Caco-2 (cell line): ENCODE measurements at regions not wholly inside any gene's neighbourhood (a gene's known extent, or its start where the extent isn't known, plus 50 kb on each side); places are given as distances from the start of the nearest gene placed in this dataset.

Source experiments
- BruUV-seq: library from RNA; stranded (reverse); fragments of 400-500 nt; replicated peaks from 2 replicates; lab custom pipeline; 2021; lab: Mats Ljungman, UMichigan
- CTCF ChIA-PET: fragments of 300-600 bp; sonication (Branson Sonifier 250); formaldehyde crosslinking; loops from one replicate; lab custom pipeline; 2022; ENCODE audit warnings: antibody characterized with exemption; lab: Charles Lee
- POLR2A ChIA-PET: fragments of 300-600 bp; sonication (Branson Sonifier 250); formaldehyde crosslinking; loops from one replicate; lab custom pipeline; 2022; ENCODE audit warnings: antibody characterized with exemption; lab: Charles Lee
- DNase-seq, 2 experiments: peaks; one replicate each; pipeline versions ENCODE4 v3.0.0 to v3.0.0-alpha.2; 2020 to 2022
- H3K27me3 ChIP-seq: replicated peaks from 2 replicates; pipeline ENCODE4 v1.6.0; 2011; ENCODE audit warnings: low read length; ENCODE audit not compliant: control insufficient read depth, insufficient read depth
- H3K36me3 ChIP-seq: 2 replicates; pipeline ENCODE4 v1.5.1; 2011; ENCODE audit warnings: low read length; ENCODE audit not compliant: control insufficient read depth, insufficient read depth
- H3K4me1 ChIP-seq: fragments of 250-450 bp; sonication (Bioruptor Pico); 2 replicates; pipeline ENCODE4 v1.5.1; 2020; ENCODE audit warnings: mild to moderate bottlenecking
- H3K4me3 ChIP-seq: 2 replicates; pipeline ENCODE4 v1.5.1; 2011; ENCODE audit warnings: low read depth, mild to moderate bottlenecking, control low read depth, low read length
- H3K9me3 ChIP-seq: fragments of 250-450 bp; sonication (Bioruptor Pico); 2 replicates; pipeline ENCODE4 v1.5.1; 2020; ENCODE audit warnings: mild to moderate bottlenecking, moderate library complexity
- H3K27ac Mint-ChIP-seq: one replicate; pipeline ENCODE4 v1.8.0; 2022; ENCODE audit warnings: mixed read lengths; ENCODE audit not compliant: unreplicated experiment
- H3K27me3 Mint-ChIP-seq: one replicate; pipeline ENCODE4 v1.8.0; 2022; ENCODE audit warnings: mixed read lengths; ENCODE audit not compliant: insufficient read depth, unreplicated experiment
- H3K36me3 Mint-ChIP-seq: one replicate; pipeline ENCODE4 v1.8.0; 2022; ENCODE audit warnings: mild to moderate bottlenecking, mixed read lengths; ENCODE audit not compliant: insufficient read depth, unreplicated experiment
- H3K4me1 Mint-ChIP-seq: one replicate; pipeline ENCODE4 v1.8.0; 2022; ENCODE audit warnings: low read depth, mixed read lengths; ENCODE audit not compliant: unreplicated experiment
- H3K4me3 Mint-ChIP-seq: one replicate; pipeline ENCODE4 v1.8.0; 2022; ENCODE audit warnings: mild to moderate bottlenecking, moderate library complexity, mixed read lengths; ENCODE audit not compliant: unreplicated experiment
- H3K9me3 Mint-ChIP-seq: one replicate; pipeline ENCODE4 v1.8.0; 2022; ENCODE audit warnings: mixed read lengths; ENCODE audit not compliant: unreplicated experiment
- intact Hi-C: fragments of 100-400 bp; cut with micrococcal nuclease; formaldehyde crosslinking; loops from one replicate; pipeline ENCODE4 v1.10.0; 2022; ENCODE audit not compliant: unreplicated experiment
- TF ChIP-seq, protein P1 (sequence below), 2 experiments: fragments of 200-600 bp in 1 of 2; IDR thresholded peaks; 1 replicate in 1 of 2; 2 replicates in 1 of 2; pipeline versions ENCODE4 v1.5.1 to v1.8.0; 2011 to 2022; ENCODE audit warnings: antibody characterized with exemption in 1 of 2, control low read depth in 1 of 2, inconsistent platforms in 1 of 2, low read depth in 1 of 2, low read length in 1 of 2, mild to moderate bottlenecking in 1 of 2, moderate library complexity in 1 of 2; ENCODE audit not compliant: insufficient read depth in 1 of 2, severe bottlenecking in 1 of 2, unreplicated experiment in 1 of 2

DNA sequence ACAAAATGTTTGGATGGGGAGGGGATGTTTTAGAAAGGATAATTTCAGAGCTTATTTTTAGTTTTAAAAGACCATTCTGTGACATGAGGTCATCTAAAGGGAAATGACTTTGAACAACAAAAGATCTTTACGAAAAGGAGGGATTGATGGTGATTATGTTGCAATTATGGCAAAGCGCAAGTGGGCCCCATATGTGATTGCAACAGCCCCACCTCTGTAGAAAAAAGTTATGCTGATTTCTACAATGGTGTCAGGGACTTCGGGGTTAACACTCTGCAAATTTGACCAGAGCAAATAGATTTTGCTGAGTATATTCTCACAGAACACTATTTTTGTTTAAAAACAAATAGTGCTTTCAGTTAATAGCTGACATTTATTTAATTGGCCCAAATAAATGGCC lies 312.8 kb downstream of the NSG2 start:
- ChIA-PET POLR2A (no interaction called here), CTCF (interaction anchor here (0.9 kb wide), 1 partner anchor 55 kb away, joined by 3 read pairs; no protein-coding TSS in a partner anchor)
- Histone ChIP-seq H3K36me3 (no peaks in the 10 kb centered on the region), H3K4me1 (peaks cover 4% of the 10 kb centered on the region; the same call in 1 of the 2 replicates), H3K9me3 (peaks cover 8% of the 10 kb centered on the region; the same call in 1 of the 2 replicates), H3K4me3 (no peak overlapping the region), H3K27me3 (no peaks in the 10 kb centered on the region)
- Mint-ChIP-seq H3K4me3 (no peak overlapping the region), H3K4me1 (peaks cover 14% of the 10 kb centered on the region), H3K36me3 (no peaks in the 10 kb centered on the region), H3K9me3 (peaks cover 19% of the 10 kb centered on the region), H3K27ac (no peak overlapping the region), H3K27me3 (no peaks in the 10 kb centered on the region)
- TF ChIP-seq, protein P1, sequence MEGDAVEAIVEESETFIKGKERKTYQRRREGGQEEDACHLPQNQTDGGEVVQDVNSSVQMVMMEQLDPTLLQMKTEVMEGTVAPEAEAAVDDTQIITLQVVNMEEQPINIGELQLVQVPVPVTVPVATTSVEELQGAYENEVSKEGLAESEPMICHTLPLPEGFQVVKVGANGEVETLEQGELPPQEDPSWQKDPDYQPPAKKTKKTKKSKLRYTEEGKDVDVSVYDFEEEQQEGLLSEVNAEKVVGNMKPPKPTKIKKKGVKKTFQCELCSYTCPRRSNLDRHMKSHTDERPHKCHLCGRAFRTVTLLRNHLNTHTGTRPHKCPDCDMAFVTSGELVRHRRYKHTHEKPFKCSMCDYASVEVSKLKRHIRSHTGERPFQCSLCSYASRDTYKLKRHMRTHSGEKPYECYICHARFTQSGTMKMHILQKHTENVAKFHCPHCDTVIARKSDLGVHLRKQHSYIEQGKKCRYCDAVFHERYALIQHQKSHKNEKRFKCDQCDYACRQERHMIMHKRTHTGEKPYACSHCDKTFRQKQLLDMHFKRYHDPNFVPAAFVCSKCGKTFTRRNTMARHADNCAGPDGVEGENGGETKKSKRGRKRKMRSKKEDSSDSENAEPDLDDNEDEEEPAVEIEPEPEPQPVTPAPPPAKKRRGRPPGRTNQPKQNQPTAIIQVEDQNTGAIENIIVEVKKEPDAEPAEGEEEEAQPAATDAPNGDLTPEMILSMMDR (IDR thresholded peaks at IDR 0.05; ENCODE audit: insufficient read depth in 1 of 2, low read depth in 1 of 2, low read length in 1 of 2, severe bottlenecking in 1 of 2, unreplicated experiment in 1 of 2), result no peak
- intact Hi-C loops, result no loop called here
- no peak for DNase-seq
- BruUV-seq, result no TSS peak

DNA sequence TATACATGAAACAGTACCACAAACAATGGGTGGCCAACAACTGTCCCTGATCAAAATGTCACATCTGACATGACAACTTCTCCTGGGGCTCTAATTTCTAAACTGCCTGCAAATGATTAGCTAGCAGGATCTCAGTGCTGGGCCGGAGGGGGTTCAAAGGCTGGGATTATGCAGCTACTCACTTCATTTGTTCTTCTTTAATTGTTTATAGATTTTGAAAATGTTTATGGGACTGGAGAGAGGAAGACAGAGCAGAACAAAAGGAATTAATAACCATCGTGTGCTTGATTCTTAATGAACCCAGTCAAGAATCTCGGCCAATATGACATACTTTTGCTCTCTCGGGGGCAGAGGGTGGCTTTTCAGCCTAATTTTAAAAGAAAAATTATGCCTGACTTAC lies 313.6 kb downstream of the NSG2 start:
- POLR2A ChIA-PET, result no interaction called here
- Histone ChIP-seq H3K27me3 (no peaks in the 10 kb centered on the region), H3K4me3 (no peak overlapping the region), H3K36me3 (no peaks in the 10 kb centered on the region), H3K4me1 (peaks cover 4% of the 10 kb centered on the region; the same call in 1 of the 2 replicates), H3K9me3 (peaks cover 8% of the 10 kb centered on the region; the same call in 1 of the 2 replicates)
- BruUV-seq, result no TSS peak
- no peak for DNase-seq
- CTCF ChIA-PET, result interaction anchor here (0.9 kb wide), 1 partner anchor 54 kb away, joined by 3 read pairs; no protein-coding TSS in a partner anchor
- Mint-ChIP-seq H3K4me3 (no peak overlapping the region), H3K4me1 (peaks cover 14% of the 10 kb centered on the region), H3K9me3 (peaks cover 19% of the 10 kb centered on the region), H3K36me3 (no peaks in the 10 kb centered on the region), H3K27ac (no peak overlapping the region), H3K27me3 (no peaks in the 10 kb centered on the region)
- TF ChIP-seq, protein P1 (IDR thresholded peaks at IDR 0.05; ENCODE audit: insufficient read depth in 1 of 2, low read depth in 1 of 2, low read length in 1 of 2, severe bottlenecking in 1 of 2, unreplicated experiment in 1 of 2), result no peak
- intact Hi-C loops, result no loop called here

DNA sequence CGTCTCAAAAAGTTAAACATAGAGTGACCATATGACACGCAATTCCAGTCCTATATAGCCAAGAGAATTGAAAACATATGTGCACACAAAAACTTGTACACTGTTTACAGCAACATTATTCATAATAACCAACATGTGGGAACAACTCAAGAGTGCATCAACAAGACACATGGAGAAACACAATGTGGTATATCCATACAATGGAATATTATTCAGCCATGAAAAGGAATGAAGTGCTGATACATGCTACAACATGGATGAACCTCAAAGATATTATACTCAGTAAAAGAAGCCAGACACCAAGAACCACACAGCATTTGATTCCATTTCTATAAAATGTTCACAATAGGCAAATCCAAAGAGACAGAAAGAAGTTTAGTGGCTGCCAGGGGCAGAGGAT lies 317.0 kb downstream of the NSG2 start:
- Histone ChIP-seq H3K9me3 (peaks cover 8% of the 10 kb centered on the region; the same call in 1 of the 2 replicates), H3K4me1 (no peaks in the 10 kb centered on the region), H3K27me3 (no peaks in the 10 kb centered on the region), H3K36me3 (no peaks in the 10 kb centered on the region), H3K4me3 (no peak overlapping the region)
- TF ChIP-seq, protein P1 (IDR thresholded peaks at IDR 0.05; ENCODE audit: insufficient read depth in 1 of 2, low read depth in 1 of 2, low read length in 1 of 2, severe bottlenecking in 1 of 2, unreplicated experiment in 1 of 2), result no peak
- BruUV-seq, result no TSS peak
- no peaks in the 10 kb centered on the region for H3K27me3 Mint-ChIP-seq
- H3K9me3 Mint-ChIP-seq, result peaks cover 19% of the 10 kb centered on the region
- DNase-seq, result no peak
- peaks cover 7% of the 10 kb centered on the region for H3K4me1 Mint-ChIP-seq
- no peaks in the 10 kb centered on the region for H3K36me3 Mint-ChIP-seq
- intact Hi-C loops, result no loop called here
- CTCF ChIA-PET, result no interaction called here
- H3K27ac Mint-ChIP-seq, result no peak overlapping the region
- H3K4me3 Mint-ChIP-seq, result no peak overlapping the region
- POLR2A ChIA-PET, result no interaction called here
